Ishikawa (cell line): ENCODE measurements at regions not wholly inside any gene's neighbourhood (a gene's known extent, or its start where the extent isn't known, plus 50 kb on each side); places are given as distances from the start of the nearest gene placed in this dataset.

ENCODE experiments used
- CEBPB ChIP-seq: IDR thresholded peaks from 2 replicates; pipeline ENCODE4 v1.6.1; 2012
- CREB1 ChIP-seq: IDR thresholded peaks from 2 replicates; pipeline ENCODE4 v1.6.1; 2012; ENCODE audit warnings: low read depth
- EGR1 ChIP-seq: IDR thresholded peaks from 2 replicates; pipeline ENCODE4 v1.6.1; 2012
- EP300 ChIP-seq: IDR thresholded peaks from 2 replicates; pipeline ENCODE4 v1.6.1; 2012; ENCODE audit warnings: borderline replicate concordance
- FOXM1 ChIP-seq: IDR thresholded peaks from 2 replicates; pipeline ENCODE4 v1.6.1; 2012; ENCODE audit warnings: low read depth, borderline replicate concordance
- NFIC ChIP-seq: IDR thresholded peaks from 2 replicates; pipeline ENCODE4 v1.6.1; 2012
- RAD21 ChIP-seq: IDR thresholded peaks from 2 replicates; pipeline ENCODE4 v1.6.1; 2012; ENCODE audit warnings: low read depth
- REST ChIP-seq: IDR thresholded peaks from 2 replicates; pipeline ENCODE4 v1.6.1; 2012; ENCODE audit warnings: low read depth, mild to moderate bottlenecking
- TAF1 ChIP-seq: IDR thresholded peaks from 2 replicates; pipeline ENCODE4 v1.6.1; 2012; ENCODE audit warnings: low read depth, mild to moderate bottlenecking
- TCF12 ChIP-seq: IDR thresholded peaks from 2 replicates; pipeline ENCODE4 v1.6.1; 2012; ENCODE audit warnings: low read depth
- TEAD4 ChIP-seq: IDR thresholded peaks from 2 replicates; pipeline ENCODE4 v1.6.1; 2012
- USF1 ChIP-seq: IDR thresholded peaks from 2 replicates; pipeline ENCODE4 v1.6.1; 2012
- YY1 ChIP-seq: IDR thresholded peaks from 2 replicates; pipeline ENCODE4 v1.6.1; 2012; ENCODE audit warnings: low read depth
- ZBTB7A ChIP-seq: IDR thresholded peaks from 2 replicates; pipeline ENCODE4 v1.6.1; 2012; ENCODE audit warnings: low read depth
- TF ChIP-seq, protein P1 (sequence below): IDR thresholded peaks from 2 replicates; pipeline ENCODE4 v1.6.1; 2012

- TF ChIP-seq NFIC = no peak
- no peak for TF ChIP-seq REST
- no peak for TF ChIP-seq RAD21
- no peak for TF ChIP-seq USF1
- TF ChIP-seq, protein P1, sequence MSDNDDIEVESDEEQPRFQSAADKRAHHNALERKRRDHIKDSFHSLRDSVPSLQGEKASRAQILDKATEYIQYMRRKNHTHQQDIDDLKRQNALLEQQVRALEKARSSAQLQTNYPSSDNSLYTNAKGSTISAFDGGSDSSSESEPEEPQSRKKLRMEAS = no peak
- no peak for TF ChIP-seq TAF1
- no peak for TF ChIP-seq ZBTB7A
- TF ChIP-seq TEAD4 = no peak
- TF ChIP-seq EP300 = no peak
- no peak for TF ChIP-seq YY1
- no peak for TF ChIP-seq CREB1
- no peak for TF ChIP-seq FOXM1
- no peak for TF ChIP-seq EGR1
- no peak for TF ChIP-seq TCF12
- no peak for TF ChIP-seq CEBPB
Observed at GRCh38 chr2:128435576-128436478, 117.2 kb upstream of the HS6ST1 start.

DNA sequence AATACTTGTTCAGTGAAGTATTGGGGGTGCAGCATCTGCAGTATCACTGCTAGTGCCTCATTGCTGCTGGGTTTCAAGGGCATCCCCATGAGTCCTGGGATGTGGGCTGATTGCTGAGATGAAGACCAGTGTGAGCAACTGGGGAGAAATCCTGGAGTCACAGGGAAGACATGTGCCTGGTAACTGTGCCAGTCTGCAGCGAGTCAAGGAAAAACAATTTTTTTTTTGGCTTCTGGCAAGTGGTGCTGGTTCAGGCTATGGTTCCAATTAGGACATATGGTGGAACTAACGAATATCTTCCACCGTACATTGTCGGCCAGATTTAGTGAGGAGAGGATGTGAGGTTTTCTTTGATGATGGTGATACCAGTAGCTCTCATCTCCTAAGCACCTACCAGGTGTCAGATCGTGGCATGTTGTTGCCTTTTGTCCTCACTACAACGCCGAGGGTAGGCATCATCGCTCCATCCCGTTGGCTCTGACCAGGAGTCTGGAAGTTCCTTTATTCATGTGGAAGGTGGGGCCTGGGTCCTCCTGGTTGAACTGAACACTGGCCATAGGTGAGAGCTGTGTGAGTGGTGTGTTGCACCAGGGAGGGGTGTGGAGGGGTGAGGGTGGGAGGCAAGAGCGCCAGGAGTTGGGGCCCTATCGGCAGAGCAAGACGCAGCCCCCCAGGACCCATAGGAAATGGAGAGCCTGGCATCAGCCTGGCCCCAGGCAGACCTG, 118.0 kb upstream of the HS6ST1 start:
- no peak for TF ChIP-seq TAF1

DNA sequence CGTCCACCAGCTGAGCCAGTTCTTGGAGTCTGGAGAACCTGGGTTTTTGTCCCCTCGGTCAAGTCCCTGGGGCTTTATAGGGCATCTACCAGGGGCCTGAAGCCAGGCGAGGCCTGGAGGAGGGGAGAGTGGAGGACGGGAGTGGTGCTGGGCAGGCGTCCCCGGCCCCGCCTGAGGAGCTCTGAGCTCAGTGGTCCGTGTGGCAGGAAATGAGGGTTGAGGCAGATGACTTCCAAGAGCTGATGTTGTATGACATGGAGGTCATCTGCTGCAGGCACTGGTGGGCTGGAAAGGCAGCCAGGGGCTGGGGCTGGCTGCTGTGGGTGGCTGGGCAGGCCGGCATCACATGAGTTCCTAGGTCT, 118.5 kb upstream of the HS6ST1 start:
- TF ChIP-seq CEBPB (no peak), EP300 (no peak)
- TF ChIP-seq, protein P1 = no peak

DNA sequence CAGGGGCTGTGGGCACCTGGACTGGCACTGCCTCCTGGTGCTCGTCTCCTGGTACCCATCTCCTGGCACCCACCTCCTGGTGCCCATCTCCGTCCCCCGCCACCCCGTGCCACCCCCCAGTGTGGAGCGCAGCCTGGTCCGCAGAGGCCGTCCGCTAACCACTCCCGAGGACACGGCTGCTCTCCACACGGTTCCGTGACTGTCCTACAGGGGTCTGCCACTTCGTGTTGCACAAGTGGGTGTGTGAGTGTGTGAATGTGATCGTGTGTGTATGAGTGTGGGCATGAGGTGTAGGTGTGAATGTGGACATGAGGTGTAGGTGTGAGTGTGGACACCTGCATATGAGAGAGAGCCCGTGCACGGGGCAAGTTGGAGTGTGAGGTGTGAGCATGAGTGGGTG, 119.4 kb upstream of the HS6ST1 start:
- TF ChIP-seq RAD21 (no peak), TCF12 (no peak), FOXM1 (no peak), TAF1 (no peak), YY1 (no peak), EGR1 (no peak), EP300 (no peak), CEBPB (no peak), ZBTB7A (no peak), TEAD4 (no peak), USF1 (no peak), REST (no peak), CREB1 (no peak)

- TF ChIP-seq CEBPB = no peak
- no peak for TF ChIP-seq USF1
- TF ChIP-seq TCF12 = no peak
- TF ChIP-seq NFIC = no peak
- no peak for TF ChIP-seq YY1
- TF ChIP-seq TEAD4 = no peak
- TF ChIP-seq, protein P1 = no peak
- TF ChIP-seq RAD21 = no peak
- no peak for TF ChIP-seq EGR1
- TF ChIP-seq REST = no peak
- TF ChIP-seq EP300 = no peak
- TF ChIP-seq TAF1 = no peak
- no peak for TF ChIP-seq CREB1
- no peak for TF ChIP-seq ZBTB7A
- TF ChIP-seq FOXM1 = no peak
Observed at GRCh38 chr2:128438586-128438985, 119.9 kb upstream of the HS6ST1 start.
